K562 (cell line): ENCODE measurements at regions not wholly inside any gene's neighbourhood (a gene's known extent, or its start where the extent isn't known, plus 50 kb on each side); places are given as distances from the start of the nearest gene placed in this dataset.
A peak's percentile ranks its signal among the peaks of the same experiment; 100 is the strongest.

Experiments used
- CBX8 ChIP-seq: fragments of 200-600 bp; sonication (generic); IDR thresholded peaks from 2 replicates; pipeline ENCODE4 v1.6.1; 2012; ENCODE audit warnings: borderline replicate concordance, mixed run types, low read depth, mild to moderate bottlenecking, moderate library complexity, mixed read lengths, low read length, control low read depth, inconsistent platforms; ENCODE audit not compliant: poor library complexity, severe bottlenecking; ENCODE audit errors: extremely low read depth
- CC2D1A ChIP-seq: fragments of 450-650 bp; IDR thresholded peaks from 2 replicates; pipeline ENCODE4 v1.6.1; 2017; ENCODE audit warnings: mild to moderate bottlenecking
- GABPB2 ChIP-seq: fragments of 250-450 bp; sonication (Bioruptor Pico); conservative IDR thresholded peaks from 2 replicates; pipeline ENCODE4 v1.5.1; 2021; ENCODE audit warnings: mild to moderate bottlenecking
- HDAC3 ChIP-seq: fragments of 450-650 bp; IDR thresholded peaks from 2 replicates; pipeline ENCODE4 v1.6.1; 2018; ENCODE audit warnings: borderline replicate concordance, mild to moderate bottlenecking, moderate library complexity; ENCODE audit not compliant: partially characterized antibody
- HDAC8 ChIP-seq: fragments of 450-650 bp; IDR thresholded peaks from 2 replicates; pipeline ENCODE4 v1.6.1; 2016; ENCODE audit warnings: mild to moderate bottlenecking, missing genetic modification characterization, moderate library complexity, missing compliant biosample characterization
- HEY1 ChIP-seq: fragments of 250-450 bp; sonication (Bioruptor Pico); IDR thresholded peaks from 2 replicates; pipeline ENCODE4 v1.5.0; 2020; ENCODE audit warnings: mild to moderate bottlenecking, moderate library complexity, borderline replicate concordance
- IRF2 ChIP-seq: sonication (generic); formaldehyde crosslinking; IDR thresholded peaks from 2 replicates; pipeline ENCODE4 v1.8.1; 2022; ENCODE audit warnings: mild to moderate bottlenecking, missing genetic modification reagents
- KLF6 ChIP-seq: fragments of 250-450 bp; sonication (Bioruptor Pico); IDR thresholded peaks from 2 replicates; pipeline ENCODE4 v1.4.0; 2020; ENCODE audit warnings: mild to moderate bottlenecking, moderate library complexity, borderline replicate concordance
- L3MBTL2 ChIP-seq: fragments of 450-650 bp; IDR thresholded peaks from 2 replicates; pipeline ENCODE4 v1.6.1; 2016; ENCODE audit warnings: mild to moderate bottlenecking, moderate library complexity
- MAFF ChIP-seq: IDR thresholded peaks from 2 replicates; pipeline ENCODE4 v1.6.1; 2012; ENCODE audit warnings: low read length, improper control_type of control experiment
- MYC ChIP-seq, 2 experiments: fragments of 250-450 bp in 1 of 2; sonication (Bioruptor Pico) in 1 of 2; IDR thresholded peaks; 2 replicates each; pipeline versions ENCODE4 v1.5.1 to v1.6.1; 2012 to 2021; ENCODE audit warnings: low read depth in 2 of 2, borderline replicate concordance in 1 of 2, improper control_type of control experiment in 1 of 2, low read length in 1 of 2, mild to moderate bottlenecking in 1 of 2, moderate library complexity in 1 of 2
- NEUROD1 ChIP-seq: fragments of 150-350 bp; IDR thresholded peaks from 2 replicates; pipeline ENCODE4 v1.6.1; 2014; ENCODE audit warnings: borderline replicate concordance, low read length, low read depth; ENCODE audit not compliant: partially characterized antibody
- POLR2AphosphoS5 ChIP-seq: IDR thresholded peaks from 2 replicates; pipeline ENCODE4 v1.6.1; 2011; ENCODE audit warnings: mild to moderate bottlenecking, low read depth, low read length, moderate library complexity; ENCODE audit not compliant: control insufficient read depth, insufficient read depth
- PRPF4 ChIP-seq: fragments of 200-400 bp; formaldehyde crosslinking; IDR thresholded peaks from one replicate; pipeline ENCODE4 v1.6.1; 2017; ENCODE audit warnings: low read length, low read depth, mild to moderate bottlenecking; ENCODE audit not compliant: insufficient read depth, poor library complexity, severe bottlenecking
- RAD51 ChIP-seq: fragments of 450-650 bp; IDR thresholded peaks from 2 replicates; pipeline ENCODE4 v1.7.1; 2016; ENCODE audit warnings: low read depth, mild to moderate bottlenecking, borderline replicate concordance
- RBM14 ChIP-seq: fragments of 200-400 bp; formaldehyde crosslinking; IDR thresholded peaks from 2 replicates; pipeline ENCODE4 v1.6.1; 2018; ENCODE audit warnings: low read depth, mild to moderate bottlenecking, low read length, moderate library complexity, borderline replicate concordance; ENCODE audit not compliant: insufficient read depth
- RFX7 ChIP-seq: fragments of 250-450 bp; sonication (Bioruptor Pico); IDR thresholded peaks from 2 replicates; pipeline ENCODE4 v1.5.1; 2021; ENCODE audit warnings: mild to moderate bottlenecking
- SMARCB1 ChIP-seq: IDR thresholded peaks from 2 replicates; pipeline ENCODE4 v1.6.1; 2011; ENCODE audit warnings: improper control_type of control experiment, low read depth; ENCODE audit not compliant: insufficient read length
- SRSF1 ChIP-seq: fragments of 200-400 bp; formaldehyde crosslinking; IDR thresholded peaks from 2 replicates; pipeline ENCODE4 v1.6.1; 2017; ENCODE audit warnings: mild to moderate bottlenecking, low read depth, low read length, moderate library complexity
- SRSF7 ChIP-seq: fragments of 200-400 bp; formaldehyde crosslinking; optimal IDR thresholded peaks from 2 replicates; pipeline ENCODE3; 2017; ENCODE audit warnings: mild to moderate bottlenecking, low read depth, low read length
- ZBTB8A ChIP-seq: fragments of 450-650 bp; IDR thresholded peaks from 2 replicates; pipeline ENCODE4 v1.6.1; 2018; ENCODE audit warnings: mild to moderate bottlenecking, moderate library complexity; ENCODE audit not compliant: partially characterized antibody
- ZNF282 ChIP-seq: sonication (generic); formaldehyde crosslinking; IDR thresholded peaks from 2 replicates; pipeline ENCODE4 v1.8.1; 2023; ENCODE audit warnings: missing genetic modification reagents
- ZNF707 ChIP-seq: fragments of 250-450 bp; sonication (Bioruptor Pico); conservative IDR thresholded peaks from 2 replicates; pipeline ENCODE4 v1.8.0; 2022; ENCODE audit warnings: inconsistent platforms, mild to moderate bottlenecking, moderate library complexity
- TF ChIP-seq, protein P1 (sequence below): fragments of 250-450 bp; sonication (Bioruptor Pico); IDR thresholded peaks from 2 replicates; pipeline ENCODE4 v1.5.0; 2021
- TF ChIP-seq, protein P2 (sequence below), 2 experiments: fragments of 450-650 bp; IDR thresholded peaks; 2 replicates each; pipeline ENCODE4 v1.6.1; 2018; ENCODE audit warnings: mild to moderate bottlenecking in 2 of 2, low read depth in 1 of 2; ENCODE audit not compliant: partially characterized antibody in 2 of 2

DNA sequence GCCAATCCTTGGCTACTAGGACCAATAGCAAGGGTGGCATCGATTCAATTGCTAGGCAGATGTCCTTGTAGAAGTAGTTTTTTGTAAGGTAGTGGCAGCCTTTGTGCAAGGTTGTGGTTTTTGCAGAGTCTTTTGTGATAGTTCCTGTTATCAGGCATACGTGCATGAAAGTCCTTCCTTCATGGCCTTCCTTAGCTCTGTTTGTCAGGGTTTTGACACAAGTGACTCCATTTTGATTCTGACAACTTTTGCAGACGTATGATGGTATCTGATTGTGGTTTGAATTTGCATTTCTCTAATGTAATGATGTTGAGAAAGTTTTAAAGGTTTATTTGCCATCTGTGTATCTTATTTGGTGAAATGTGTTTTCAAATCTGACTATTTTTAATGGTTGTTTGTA is 71.8 kb upstream of the SYPL1 start (continued):
- TF ChIP-seq, protein P1, sequence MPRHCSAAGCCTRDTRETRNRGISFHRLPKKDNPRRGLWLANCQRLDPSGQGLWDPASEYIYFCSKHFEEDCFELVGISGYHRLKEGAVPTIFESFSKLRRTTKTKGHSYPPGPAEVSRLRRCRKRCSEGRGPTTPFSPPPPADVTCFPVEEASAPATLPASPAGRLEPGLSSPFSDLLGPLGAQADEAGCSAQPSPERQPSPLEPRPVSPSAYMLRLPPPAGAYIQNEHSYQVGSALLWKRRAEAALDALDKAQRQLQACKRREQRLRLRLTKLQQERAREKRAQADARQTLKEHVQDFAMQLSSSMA (CRISPR knock-in tag), result no peak
- TF ChIP-seq SRSF1 (no peak), KLF6 (CRISPR knock-in tag) (peak; percentile 77; the same call in 1 of the 2 replicates), IRF2 (CRISPR knock-in tag) (no peak), RBM14 (no peak), MAFF (no peak), CBX8 (no peak), HDAC8 (tag) (no peak), ZNF282 (CRISPR knock-in tag) (no peak), ZNF707 (no peak), CC2D1A (no peak), RFX7 (no peak), L3MBTL2 (no peak), MYC (IDR thresholded peaks at IDR 0.05; ENCODE audit: low read depth, low read length) (no peak), MYC (CRISPR knock-in tag; IDR thresholded peaks at IDR 0.05; ENCODE audit: borderline replicate concordance, low read depth) (no peak), HDAC3 (no peak), ZBTB8A (no peak), RAD51 (no peak), SMARCB1 (no peak), HEY1 (no peak), GABPB2 (CRISPR knock-in tag) (no peak), PRPF4 (no peak), POLR2AphosphoS5 (no peak), SRSF7 (no peak), NEUROD1 (no peak)
- TF ChIP-seq, protein P2, sequence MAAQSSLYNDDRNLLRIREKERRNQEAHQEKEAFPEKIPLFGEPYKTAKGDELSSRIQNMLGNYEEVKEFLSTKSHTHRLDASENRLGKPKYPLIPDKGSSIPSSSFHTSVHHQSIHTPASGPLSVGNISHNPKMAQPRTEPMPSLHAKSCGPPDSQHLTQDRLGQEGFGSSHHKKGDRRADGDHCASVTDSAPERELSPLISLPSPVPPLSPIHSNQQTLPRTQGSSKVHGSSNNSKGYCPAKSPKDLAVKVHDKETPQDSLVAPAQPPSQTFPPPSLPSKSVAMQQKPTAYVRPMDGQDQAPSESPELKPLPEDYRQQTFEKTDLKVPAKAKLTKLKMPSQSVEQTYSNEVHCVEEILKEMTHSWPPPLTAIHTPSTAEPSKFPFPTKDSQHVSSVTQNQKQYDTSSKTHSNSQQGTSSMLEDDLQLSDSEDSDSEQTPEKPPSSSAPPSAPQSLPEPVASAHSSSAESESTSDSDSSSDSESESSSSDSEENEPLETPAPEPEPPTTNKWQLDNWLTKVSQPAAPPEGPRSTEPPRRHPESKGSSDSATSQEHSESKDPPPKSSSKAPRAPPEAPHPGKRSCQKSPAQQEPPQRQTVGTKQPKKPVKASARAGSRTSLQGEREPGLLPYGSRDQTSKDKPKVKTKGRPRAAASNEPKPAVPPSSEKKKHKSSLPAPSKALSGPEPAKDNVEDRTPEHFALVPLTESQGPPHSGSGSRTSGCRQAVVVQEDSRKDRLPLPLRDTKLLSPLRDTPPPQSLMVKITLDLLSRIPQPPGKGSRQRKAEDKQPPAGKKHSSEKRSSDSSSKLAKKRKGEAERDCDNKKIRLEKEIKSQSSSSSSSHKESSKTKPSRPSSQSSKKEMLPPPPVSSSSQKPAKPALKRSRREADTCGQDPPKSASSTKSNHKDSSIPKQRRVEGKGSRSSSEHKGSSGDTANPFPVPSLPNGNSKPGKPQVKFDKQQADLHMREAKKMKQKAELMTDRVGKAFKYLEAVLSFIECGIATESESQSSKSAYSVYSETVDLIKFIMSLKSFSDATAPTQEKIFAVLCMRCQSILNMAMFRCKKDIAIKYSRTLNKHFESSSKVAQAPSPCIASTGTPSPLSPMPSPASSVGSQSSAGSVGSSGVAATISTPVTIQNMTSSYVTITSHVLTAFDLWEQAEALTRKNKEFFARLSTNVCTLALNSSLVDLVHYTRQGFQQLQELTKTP (IDR thresholded peaks at IDR 0.05; ENCODE audit: low read depth in 1 of 2, partially characterized antibody in 2 of 2), result no peak
